Inflammatory macrophage treated with lipopolysaccharide for 4 hours (primary cell): ENCODE measurements at regions not wholly inside any gene's neighbourhood (a gene's known extent, or its start where the extent isn't known, plus 50 kb on each side); places are given as distances from the start of the nearest gene placed in this dataset.
A peak's percentile ranks its signal among the peaks of the same experiment; 100 is the strongest.
"Not testable (repeated sequence)": the region's sequence is repeated elsewhere in the genome, so short reads cannot be mapped to it uniquely, and the experiment has no call there.

Experiments used
- DNase-seq: peaks from one replicate; pipeline ENCODE4 v3.0.0-alpha.2; 2020

DNA sequence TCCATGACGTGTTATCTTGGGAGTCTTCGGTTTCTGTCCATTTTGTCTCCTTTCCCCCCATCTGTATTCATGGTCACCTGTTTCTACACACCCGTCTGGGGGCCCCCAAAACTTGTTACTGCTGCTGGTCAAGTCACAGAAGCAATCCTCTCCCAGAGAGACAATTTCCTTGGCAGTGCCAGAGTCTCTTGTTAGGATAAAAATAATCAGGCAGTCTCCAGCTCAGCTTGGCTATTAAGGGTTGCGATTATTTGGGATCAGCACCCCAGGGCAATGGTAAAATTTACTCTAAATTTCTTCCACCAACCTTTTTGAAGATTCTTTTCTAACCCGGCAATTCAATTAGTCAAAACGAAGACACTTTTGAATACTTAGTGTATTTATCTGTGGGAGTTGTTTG, 229.1 kb upstream of the JARID2 start:
- DNase-seq, result no peak

DNA sequence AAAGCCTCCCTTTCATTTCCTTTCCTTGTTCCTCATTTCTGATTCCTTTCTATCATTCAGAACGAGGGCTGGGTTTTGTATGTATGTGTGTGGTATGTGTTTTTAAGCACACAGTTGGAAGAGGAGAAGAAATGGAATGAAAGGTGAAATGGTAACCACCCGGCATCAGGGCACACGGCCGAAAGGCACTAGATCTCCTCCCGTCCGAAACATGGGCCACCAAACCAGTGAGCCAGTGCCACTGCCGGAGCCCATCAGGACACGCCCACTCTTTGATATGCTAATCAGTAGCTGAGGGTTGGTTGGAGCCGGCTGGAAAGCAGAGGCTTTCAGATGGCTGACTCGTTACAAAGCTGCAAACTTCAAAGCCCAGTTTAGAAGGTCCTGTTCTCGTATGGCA, 228.6 kb upstream of the JARID2 start:
- DNase-seq, result peak; percentile 13

DNA sequence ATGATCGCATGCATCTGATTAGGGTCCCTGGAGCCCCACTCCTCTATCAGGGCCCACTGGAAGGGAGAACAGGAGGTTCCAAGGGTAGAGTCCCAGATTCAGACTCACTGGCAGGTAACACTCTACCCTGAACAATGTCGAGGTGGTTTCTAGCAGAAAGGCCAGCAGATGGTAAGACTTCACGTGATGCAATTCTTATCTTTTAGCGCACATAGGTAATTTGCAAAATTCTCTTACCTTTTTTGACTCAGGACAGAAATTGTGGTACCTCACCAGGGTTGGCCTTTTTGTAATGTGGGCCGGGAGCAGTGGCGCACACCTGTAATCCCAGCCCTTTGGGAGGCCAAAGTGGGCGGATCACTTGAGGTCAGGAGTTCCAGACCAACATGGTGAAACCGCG, 228.1 kb upstream of the JARID2 start:
- no peak for DNase-seq

DNA sequence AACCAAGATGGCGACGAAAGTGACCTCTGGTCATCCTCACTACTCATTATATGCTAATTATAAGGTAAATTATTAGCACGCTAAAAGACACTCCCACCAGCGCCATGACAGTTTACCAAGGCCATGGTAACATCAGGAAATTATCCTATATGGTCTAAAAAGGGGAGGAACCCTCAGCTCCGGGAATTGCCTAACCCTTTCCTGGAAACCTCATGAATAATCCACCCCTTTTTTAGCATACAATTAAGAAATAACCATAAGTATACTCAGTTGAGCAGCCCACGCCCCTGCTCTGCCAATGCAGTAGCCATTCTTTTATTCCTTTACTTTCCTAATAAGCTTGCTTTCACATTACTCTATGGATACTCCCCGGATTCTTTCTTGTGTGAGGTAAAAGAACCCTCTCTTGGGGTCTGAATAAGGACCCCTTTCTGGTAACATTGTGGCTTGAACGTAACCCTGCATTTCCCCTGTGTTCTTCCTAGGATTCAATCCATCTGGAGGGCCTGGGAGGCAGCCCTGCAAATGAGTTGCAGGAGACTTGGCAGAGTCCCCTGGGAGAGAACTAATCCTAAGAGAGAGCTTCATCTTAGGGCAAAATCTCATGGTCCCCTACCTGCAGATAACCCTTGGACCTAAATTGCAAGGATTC, 225.6 kb upstream of the JARID2 start:
- DNase-seq, result no peak

DNA sequence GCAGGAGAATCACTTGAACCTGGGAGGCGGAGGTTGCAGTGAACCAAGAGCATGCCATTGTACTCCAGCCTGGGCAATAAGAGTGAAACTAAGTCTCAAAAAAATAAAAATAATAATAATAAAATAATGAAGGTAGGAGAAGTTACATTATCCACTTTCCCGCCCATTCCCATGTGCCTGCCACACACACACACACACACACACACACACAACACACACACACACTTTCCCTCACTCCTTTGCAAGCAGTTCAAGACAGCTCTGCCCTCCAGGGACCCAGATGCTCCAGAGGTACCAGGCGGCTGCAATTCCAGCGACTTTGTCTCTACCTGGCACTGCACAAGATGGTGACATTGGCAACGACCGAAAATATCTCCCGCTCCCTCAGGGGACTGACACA, 224.8 kb upstream of the JARID2 start:
- DNase-seq, result no peak

DNA sequence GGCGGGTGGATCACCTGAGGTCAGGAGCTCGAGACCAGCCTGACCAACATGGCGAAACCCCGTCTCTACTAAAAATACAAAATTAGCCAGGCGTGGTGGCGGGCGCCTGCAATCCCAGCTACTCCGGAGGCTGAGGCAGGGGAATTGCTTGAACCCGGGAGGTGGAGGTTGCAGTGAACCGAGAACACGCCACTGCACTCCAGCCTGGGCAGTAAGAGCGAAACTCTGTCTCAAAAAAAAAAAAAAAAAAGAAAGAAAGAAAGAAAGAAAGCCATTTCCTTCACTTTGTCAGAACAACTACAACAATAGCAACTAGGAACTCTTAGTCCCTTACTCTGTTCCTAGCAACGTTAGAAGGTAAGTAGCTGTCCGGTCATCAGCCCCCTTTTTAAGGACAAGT, 222.9 kb upstream of the JARID2 start:
- not testable (repeated sequence) for DNase-seq

DNA sequence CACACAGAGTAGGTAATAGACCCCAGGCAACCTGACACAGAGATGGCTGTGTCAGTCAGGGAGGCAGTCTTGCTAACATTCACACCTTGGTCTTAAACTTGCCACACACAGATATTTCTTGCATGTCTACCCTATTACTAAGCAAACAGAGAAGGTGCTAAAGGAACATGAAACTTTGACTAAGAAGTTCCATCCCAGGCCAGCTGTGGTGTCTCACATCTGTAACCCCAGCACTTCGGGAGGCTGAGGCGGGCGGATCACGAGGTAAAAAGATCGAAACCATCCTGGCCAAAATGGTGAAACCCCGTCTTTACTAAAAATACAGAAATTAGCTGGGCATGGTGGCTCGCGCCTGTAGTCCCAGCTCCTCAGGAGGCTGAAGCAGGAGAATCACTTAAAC, 222.4 kb upstream of the JARID2 start:
- no peak for DNase-seq

DNA sequence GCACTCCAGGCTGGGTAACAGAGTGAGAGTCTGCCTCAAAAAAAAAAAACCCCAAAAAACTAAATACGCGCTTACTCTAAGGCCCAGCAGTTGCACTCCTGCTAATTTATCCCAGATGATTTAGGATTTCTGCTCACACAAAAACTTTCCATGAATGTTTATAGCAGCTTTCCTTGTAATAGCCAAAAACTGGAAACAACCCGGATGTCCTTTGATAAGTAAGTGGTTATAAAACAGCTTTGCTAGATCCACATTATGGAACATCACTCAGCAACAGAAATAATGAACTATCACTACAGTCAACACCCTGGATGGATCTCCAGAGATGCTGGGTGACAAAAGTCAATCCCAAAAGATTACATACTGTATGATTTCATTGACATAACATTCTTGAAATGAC, 220.4 kb upstream of the JARID2 start:
- DNase-seq, result no peak

DNA sequence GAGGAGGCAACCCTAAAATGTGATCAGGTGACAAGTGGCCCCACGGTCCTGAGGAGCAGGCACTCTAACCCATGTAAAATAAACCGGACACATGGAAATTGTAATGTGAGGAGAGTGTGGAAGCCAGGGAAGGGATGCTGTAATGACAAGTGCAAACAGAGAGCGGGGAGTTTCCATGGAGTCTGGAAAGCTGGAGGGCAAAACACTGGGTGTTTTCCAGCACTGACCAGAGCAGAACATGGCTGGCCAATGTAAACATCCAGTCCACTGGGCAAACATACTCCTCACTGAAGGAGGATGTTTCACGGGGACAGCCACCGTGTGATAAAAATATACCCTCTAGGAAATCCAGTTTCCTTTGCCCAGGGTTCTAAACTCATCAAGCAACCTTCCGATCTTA, 219.0 kb upstream of the JARID2 start:
- no peak for DNase-seq

DNA sequence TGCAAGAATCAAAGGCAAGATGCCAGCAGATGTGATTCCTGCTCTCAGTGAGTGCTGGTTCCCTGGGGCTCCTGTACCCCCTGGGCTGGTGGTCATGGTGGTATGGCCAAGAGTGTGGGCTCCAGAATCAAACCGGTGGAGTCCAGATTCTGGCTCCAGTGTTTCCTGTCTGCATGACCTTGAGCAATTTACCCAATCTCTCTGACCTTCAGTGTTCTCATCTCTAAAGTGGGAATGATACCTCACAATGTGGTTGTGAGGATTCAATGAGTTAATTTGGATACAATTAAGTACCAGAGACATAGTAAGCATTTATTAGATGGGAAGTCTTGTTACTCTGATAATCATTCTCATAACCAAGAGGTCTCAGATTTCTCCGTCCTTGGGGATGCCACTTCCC, 218.4 kb upstream of the JARID2 start:
- DNase-seq, result no peak

DNA sequence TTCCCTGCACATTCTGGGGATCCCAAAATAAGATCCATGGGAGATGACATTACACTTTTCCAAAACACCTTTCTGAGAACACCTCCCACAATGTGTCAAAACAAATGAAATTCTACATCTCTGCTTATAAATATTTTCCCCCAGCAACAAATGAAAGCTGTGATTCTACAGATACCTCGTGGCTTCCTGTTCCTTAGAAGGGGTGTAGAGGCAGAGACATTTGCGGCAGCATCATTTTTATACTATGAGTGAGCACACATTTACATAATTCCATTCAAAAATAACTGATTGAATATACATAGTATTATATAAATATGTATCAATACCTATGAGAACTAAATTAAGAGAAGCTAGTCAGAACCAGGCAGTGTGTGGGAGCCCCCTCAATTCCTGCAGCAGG, 213.9 kb upstream of the JARID2 start:
- no peak for DNase-seq

DNA sequence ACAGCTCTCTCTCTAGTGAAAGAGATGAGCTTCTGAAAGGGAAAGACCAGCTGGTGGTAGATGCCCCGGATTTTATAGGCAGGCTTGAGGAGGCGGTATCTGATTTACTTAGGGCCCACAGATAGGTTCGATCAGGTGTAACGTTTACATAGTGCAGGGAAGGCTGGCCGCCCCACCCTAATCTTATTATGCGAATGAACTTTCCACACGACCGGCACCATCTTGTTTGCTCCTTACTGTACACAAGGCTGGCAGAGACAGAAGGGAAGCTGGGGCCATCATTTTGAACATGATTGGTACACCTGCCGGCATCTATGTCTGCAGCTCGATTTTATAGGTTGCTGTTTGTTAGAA, 212.0 kb upstream of the JARID2 start:
- no peak for DNase-seq

DNA sequence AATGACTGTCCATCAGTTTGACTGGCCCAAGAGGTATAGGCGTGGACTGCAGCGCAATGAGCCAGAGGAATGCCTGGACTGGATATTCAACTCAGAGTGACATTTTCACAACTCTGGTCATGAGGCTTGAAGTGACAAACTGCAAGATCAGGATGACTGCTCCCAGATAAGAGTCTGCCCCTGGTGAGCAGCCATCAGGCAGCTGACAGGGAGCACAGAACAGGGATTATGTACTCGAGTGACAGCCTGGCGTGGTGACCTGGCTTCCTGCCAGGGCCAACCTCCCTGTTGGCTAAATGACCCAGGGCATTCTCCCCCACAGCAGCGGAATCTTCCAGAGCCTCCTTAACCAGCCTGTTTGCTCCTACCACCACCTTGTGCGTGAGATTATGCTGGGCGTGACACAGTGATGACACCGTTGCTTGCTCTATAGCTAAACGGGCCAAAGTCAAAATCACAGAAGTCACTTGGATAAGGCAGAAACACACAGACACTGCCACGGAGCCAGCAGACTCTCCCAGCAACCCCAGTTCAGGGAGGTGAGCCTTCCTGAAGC, 209.1 kb upstream of the JARID2 start:
- peak; percentile 6 for DNase-seq

DNA sequence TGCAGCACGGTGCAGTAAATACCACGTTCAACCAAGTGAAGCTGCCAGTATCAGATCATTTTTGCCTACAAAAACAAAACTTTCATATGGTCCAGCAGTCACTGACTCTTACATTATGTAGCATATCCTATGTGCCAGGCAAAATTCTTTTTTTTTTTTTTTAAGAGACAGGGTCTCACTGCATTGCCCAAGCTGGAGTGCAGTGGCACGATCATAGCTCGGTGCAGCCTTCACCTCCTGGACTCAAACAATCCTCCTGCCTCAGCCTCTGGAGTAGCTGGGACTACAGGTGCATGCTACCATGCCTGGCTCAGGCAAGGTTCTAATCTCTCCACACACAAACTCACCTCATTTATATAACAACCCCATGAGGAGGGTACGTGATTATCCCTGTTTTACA, 208.6 kb upstream of the JARID2 start:
- no peak for DNase-seq

DNA sequence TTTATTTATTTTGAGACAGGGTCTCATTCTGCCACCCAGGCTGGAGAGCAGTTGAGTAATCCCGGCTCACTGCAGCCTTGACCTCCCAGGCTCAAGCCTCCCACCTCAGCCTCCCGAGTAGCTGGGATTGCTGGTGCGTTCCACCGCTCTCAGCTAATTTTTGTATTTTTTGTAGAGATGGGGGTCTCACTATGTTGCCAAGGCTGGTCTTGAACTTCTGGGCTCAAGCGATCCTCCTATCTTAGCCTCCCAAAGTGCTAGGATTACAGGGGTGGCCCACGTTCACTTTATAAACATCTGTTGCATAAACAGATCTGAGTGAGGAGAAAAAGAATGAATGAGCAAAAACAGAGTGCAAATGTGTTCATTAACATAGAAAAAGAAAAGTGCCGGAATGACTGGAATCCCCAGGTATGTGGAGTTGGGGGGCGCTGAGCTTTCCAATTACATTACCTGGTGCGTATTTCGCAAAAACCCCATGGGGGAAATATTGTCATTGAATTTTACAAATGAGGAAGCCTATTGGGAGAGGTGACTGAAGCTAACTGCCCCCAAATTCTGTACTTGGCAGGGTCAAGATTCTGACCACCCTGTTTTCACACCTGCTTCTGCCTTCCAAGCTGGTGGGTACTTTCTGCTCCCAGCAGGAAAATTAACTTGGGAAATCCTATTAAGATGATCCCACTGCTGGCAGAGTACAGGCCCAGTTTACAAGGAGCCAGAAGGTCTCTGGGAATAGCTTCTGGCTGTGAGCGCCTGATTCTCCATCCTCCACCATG, 207.7 kb upstream of the JARID2 start:
- DNase-seq, result no peak

DNA sequence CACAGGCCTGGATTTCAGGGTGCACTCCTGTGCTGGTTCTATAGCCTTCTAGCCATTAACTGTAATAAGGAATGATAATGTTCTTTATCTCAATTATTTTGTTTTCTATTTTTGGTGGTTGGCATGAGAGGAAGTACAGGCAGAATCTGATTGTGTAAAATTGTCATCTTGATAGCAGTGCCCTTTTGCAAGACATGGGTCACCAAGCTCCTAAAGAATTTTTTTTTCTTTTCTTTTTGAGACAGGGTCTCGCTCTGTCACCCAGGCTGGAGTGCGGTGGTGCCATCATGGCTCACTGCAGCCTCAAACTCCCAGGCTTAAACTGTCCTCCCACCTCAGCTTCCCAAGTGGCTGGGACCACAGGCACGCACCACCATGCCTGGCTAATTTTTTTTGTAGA, 206.7 kb upstream of the JARID2 start:
- DNase-seq, result no peak

DNA sequence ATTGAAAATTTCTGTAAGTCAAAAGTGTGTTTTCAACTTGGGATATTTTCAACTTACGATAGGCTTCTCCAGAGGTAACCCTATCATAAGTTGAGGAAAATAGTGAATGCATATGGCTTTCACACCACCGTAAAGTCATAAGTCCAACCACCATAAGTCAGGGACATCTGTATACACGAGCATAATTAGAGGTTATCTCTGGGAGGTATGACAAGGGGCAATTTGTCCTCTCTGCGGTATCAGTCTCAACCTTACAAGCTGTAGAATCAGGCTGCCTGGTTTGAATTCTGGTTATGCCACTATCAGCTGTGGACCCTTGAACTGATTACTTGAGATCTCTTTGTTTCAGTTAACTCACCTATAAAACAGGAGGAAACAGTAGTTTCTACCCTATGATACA, 202.9 kb upstream of the JARID2 start:
- no peak for DNase-seq

DNA sequence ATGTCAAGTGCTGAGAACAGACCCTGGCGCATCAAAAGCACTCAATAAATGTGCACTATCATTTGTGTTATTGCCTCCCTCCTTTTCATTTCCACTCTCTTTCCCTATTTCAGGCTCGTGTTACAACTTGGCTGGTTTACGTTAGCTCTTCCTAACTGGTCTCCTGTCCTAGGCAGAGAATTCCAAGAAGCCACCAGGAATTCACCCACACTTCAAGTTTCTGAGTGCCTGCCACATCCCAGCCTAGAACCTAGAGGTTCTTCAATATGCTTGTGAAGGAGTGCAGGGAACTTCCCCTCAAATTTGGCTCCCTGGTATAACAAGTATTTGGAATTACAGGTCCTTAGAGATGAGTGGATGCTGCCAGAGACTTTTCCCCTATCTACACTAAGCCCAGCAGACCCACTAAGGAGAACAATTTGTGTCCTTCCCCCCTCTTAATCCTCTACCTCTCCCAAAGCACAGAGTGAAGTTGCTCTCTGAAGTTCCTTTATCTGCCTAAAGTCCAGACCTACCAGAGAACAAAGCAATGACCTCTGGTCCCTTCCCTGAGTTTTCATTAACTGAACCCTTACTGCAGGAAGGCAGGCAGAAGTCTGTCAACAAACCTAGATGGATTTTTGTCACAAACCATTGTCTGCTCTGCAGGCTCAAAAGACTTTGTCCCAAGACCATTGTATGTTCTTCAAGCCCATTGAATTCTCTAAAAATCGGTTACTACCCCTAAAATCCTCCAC, 201.6 kb upstream of the JARID2 start:
- DNase-seq, result no peak

DNA sequence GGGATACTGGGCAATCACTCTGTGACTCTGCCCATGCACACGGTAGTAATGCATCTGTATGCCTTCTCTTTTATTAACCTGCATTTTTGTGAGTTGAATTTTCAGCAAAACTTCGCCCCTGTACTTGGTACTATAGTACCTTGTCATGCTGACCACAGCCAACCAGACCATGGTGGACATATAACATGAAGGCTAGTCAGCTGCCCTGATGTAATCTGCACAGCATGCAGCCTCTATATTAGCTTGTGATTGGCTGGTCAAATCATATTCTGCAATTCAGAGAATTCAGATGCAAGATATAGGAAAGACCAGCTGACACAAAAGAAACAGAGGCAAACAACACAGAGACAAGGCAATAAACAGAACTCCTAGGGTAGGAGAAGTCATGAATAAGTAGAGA, 200.9 kb upstream of the JARID2 start:
- no peak for DNase-seq

DNA sequence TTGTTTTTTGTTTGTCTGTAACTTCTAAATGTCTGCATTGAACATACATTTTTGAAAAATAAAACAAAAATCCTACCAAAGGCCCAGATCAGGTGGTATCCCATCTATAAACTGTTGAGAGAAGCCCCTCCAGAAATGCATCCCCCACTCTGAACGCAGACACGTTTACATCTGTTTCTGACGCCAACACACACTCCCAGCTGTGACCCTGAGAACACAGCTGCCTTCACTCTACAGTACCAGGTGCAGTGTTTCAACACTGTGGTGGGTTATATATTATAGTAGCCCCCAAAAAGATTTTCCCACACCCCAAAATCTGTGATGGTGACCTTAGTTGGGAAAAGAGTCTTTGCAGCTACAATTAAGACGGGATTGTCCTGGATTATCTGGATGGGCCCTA, 199.1 kb upstream of the JARID2 start:
- no peak for DNase-seq

DNA sequence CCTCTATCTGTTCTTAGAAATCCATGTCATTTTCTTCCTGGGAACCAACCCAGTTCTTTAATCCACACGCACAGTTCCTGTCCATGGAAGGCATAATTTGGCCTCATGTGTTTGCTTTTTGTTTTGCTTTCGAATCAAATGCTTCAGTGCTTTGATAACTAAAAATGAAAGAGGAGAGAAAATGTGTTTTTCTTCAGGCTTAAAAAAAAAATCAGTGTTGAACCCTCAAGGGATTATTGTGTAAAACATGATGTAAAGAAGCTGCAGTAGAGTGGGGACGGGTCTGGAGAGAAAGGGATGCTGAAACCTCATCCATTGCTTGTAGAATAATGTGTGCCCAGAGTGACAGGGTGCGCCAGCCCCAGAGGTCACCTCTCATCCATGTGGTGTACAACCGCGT, 197.5 kb upstream of the JARID2 start:
- no peak for DNase-seq

DNA sequence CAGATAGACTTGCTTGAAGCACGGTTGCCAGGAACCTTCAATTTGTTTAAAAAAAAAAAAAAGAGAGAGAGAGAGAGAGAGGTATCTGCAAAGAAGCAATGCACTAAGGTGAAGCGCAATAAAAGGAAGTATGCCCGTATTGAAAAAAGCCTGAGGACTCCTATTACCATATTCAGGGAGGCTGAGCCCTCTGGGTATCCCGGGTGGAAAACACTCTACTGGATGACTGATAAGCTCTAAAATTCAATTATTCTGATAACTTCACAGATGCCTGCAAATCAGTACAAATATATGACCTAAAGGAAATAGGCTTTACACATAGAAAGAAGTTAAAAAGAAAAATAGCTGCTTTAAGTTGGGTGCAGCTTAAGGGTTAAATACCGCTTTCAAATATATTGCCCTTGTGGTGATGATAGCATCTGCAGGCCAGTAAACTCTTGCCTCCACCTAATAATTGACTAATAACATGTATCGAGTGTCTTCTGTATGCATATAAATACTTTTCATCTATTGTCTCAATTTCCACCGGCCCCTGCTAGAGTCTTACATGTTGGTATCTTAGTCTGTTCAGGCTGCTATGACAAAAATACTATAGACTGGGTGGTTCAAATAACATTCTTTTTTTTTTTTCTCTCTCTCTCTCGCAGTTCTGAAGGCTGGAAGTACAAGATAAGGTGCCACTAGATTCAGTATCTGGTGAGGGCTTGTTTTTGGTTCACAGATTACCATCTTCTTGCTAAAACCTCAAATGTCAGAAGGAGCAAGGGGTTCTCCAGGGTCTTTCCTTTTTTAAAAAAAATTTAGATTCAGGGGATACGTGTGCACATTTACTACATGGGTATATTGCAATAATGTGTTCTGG, 187.4 kb upstream of the JARID2 start:
- DNase-seq, result no peak

DNA sequence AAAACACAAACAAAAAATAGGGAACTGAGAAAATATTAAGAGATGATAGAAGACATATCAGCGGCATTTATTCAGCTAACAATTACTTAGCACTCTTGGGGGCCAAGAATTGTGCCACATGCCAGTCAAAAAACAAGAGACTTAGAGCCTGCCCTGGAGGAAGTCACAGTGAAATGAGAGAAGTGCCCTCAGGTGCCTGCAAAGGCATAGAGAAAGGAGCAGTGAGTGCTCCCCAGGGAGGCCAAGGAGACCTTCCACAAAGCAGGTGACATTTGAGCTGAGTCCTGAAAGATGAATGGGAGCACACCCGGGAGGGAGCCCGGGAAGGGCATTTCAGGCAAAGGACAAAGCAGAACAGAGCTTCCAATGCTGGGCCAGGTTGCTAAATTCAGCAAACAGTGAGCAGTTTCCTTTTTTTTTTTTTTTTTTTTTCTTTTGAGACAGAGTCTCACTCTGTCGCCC, 184.7 kb upstream of the JARID2 start:
- peak; percentile 51 for DNase-seq
